Prostate gland (tissue), 2 donors: ENCODE measurements at regions not wholly inside any gene's neighbourhood (a gene's known extent, or its start where the extent isn't known, plus 50 kb on each side); places are given as distances from the start of the nearest gene placed in this dataset.
"Not testable (repeated sequence)": the region's sequence is repeated elsewhere in the genome, so short reads cannot be mapped to it uniquely, and the experiment has no call there.

Experiments
- DNase-seq: peaks from one replicate; pipeline ENCODE4 v3.0.0-alpha.2; 2019; ENCODE audit warnings: low spot score
- H3K27ac ChIP-seq, 2 donors: fragments of 200-600 bp; sonication (generic); 2 replicates each; pipeline ENCODE4 v1.5.1; 2017 to 2019
- H3K27me3 ChIP-seq: fragments of 200-600 bp; sonication (generic); replicated peaks from 2 replicates; pipeline ENCODE4 v1.5.1; 2019; ENCODE audit not compliant: insufficient read depth
- H3K36me3 ChIP-seq, 2 donors: fragments of 200-600 bp; sonication (generic); 1 replicate in 1 of 2; 2 replicates in 1 of 2; pipeline versions ENCODE4 v1.5.1 to v1.8.1; 2017 to 2019
- H3K4me1 ChIP-seq: fragments of 200-600 bp; sonication (generic); replicated peaks from 2 replicates; pipeline ENCODE4 v1.5.1; 2019
- H3K4me3 ChIP-seq, 2 donors: fragments of 200-600 bp; sonication (generic); 2 replicates each; pipeline ENCODE4 v1.5.1; 2017 to 2019
- H3K9me3 ChIP-seq: fragments of 200-600 bp; sonication (generic); 2 replicates; pipeline ENCODE4 v1.5.1; 2017
- POLR2A ChIP-seq: fragments of 450-650 bp; IDR thresholded peaks from one replicate; pipeline ENCODE4 v1.6.1; 2016; ENCODE audit warnings: antibody characterized with exemption, mild to moderate bottlenecking
- POLR2AphosphoS5 ChIP-seq: sonication (generic); formaldehyde crosslinking; IDR thresholded peaks from one replicate; pipeline ENCODE4 v1.6.1; 2017; ENCODE audit warnings: antibody characterized with exemption
- WGBS: methylation state at CpG from one replicate; pipeline ENCODE4 v1.1.5; 2018; 5-methylcytosine and 5-hydroxymethylcytosine counted together
- intact Hi-C: fragments of 100-400 bp; cut with DNase I; formaldehyde crosslinking; loops from one replicate; pipeline ENCODE4 v1.14.2; 2022
- TF ChIP-seq, protein P1 (sequence below), 4 experiments: fragments of 200-600 bp in 2 of 4; fragments of 450-650 bp in 2 of 4; sonication (generic) in 2 of 4; IDR thresholded peaks; 1 replicate in 3 of 4; 2 replicates in 1 of 4; pipeline ENCODE4 v1.5.1; 2016 to 2019; ENCODE audit warnings: antibody characterized with exemption in 4 of 4, mild to moderate bottlenecking in 2 of 4, moderate library complexity in 2 of 4

DNA sequence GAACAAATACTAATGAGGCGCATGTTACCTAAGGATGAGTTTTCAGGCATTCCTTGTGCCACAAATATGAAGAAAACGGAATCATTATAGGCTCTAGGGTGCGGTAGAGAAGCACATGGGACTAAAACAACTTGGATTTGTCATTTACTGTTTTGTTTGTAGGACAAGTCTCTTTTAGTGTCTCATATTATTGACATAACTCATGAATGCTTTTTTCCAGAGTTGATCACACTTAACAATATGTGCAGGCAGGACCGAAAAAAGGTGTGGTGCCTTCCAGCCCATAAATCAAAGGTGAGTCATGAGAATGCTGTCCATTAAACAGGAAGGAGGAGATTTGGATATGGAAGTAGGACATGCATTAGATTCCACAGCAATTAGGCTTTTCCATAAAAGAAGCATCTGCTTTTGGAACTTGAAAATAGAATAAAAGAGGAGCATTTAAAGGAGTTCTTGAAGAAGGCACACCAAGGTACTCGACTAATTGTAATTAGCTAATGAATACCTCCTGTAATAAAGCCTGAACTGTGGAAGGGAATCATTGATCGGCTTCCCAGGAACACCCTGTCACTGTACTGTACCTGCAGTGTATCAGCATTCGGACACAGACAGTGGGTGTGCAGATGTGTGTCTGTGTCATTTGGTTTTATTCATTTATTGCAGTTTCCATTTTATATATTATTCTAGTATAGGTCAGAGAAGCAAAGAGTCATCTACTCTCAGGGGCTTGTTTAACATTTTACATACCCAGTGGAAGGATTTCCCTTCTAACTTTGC lies 119.7 kb upstream of the KLF14 start:
- H3K27ac ChIP-seq = no peak overlapping the region
- DNase-seq = no peak
- no peak overlapping the region for H3K4me3 ChIP-seq
- H3K4me1 ChIP-seq = no peaks in the 10 kb centered on the region
- H3K9me3 ChIP-seq = no peaks in the 10 kb centered on the region
- TF ChIP-seq POLR2AphosphoS5 (no peak), POLR2A (no peak)
- TF ChIP-seq, protein P1, sequence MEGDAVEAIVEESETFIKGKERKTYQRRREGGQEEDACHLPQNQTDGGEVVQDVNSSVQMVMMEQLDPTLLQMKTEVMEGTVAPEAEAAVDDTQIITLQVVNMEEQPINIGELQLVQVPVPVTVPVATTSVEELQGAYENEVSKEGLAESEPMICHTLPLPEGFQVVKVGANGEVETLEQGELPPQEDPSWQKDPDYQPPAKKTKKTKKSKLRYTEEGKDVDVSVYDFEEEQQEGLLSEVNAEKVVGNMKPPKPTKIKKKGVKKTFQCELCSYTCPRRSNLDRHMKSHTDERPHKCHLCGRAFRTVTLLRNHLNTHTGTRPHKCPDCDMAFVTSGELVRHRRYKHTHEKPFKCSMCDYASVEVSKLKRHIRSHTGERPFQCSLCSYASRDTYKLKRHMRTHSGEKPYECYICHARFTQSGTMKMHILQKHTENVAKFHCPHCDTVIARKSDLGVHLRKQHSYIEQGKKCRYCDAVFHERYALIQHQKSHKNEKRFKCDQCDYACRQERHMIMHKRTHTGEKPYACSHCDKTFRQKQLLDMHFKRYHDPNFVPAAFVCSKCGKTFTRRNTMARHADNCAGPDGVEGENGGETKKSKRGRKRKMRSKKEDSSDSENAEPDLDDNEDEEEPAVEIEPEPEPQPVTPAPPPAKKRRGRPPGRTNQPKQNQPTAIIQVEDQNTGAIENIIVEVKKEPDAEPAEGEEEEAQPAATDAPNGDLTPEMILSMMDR (IDR thresholded peaks at IDR 0.05) = no peak
- intact Hi-C loops = no loop called here
- H3K27me3 ChIP-seq = no peaks in the 10 kb centered on the region
- 77% methylated on average over 7 of the region's 7 CpGs for WGBS
- H3K36me3 ChIP-seq = peaks cover 5 to 8% of the 10 kb centered on the region in 2 donors

DNA sequence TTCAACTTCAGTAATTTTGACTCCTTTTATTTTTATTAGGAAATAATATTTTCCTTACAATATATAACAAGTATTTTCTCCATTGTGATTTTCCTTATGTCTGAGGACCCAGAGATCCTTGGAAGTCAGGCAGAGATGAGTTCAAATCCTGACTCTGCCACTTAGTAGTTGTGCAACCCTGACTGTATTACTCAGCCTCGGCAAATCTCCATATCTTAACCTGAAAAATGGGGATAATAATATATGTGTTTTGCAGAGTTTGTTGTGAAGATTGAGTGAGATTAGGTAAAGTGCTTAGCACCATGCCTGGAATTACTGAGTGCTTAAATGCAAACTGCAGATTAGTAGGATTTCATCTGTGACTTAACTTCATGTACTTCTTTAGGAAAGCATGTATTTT lies 120.5 kb upstream of the KLF14 start:
- H3K4me1 ChIP-seq = no peaks in the 10 kb centered on the region
- intact Hi-C loops = no loop called here
- H3K27ac ChIP-seq = no peak overlapping the region
- H3K9me3 ChIP-seq = no peaks in the 10 kb centered on the region
- DNase-seq = no peak
- no peak overlapping the region for H3K4me3 ChIP-seq
- peaks cover 5 to 8% of the 10 kb centered on the region in 2 donors for H3K36me3 ChIP-seq
- no peaks in the 10 kb centered on the region for H3K27me3 ChIP-seq
- no peak for TF ChIP-seq POLR2AphosphoS5
- TF ChIP-seq, protein P1 (IDR thresholded peaks at IDR 0.05) = no peak
- no peak for TF ChIP-seq POLR2A
- WGBS = 78% methylated on average over 1 of the region's 1 CpG

DNA sequence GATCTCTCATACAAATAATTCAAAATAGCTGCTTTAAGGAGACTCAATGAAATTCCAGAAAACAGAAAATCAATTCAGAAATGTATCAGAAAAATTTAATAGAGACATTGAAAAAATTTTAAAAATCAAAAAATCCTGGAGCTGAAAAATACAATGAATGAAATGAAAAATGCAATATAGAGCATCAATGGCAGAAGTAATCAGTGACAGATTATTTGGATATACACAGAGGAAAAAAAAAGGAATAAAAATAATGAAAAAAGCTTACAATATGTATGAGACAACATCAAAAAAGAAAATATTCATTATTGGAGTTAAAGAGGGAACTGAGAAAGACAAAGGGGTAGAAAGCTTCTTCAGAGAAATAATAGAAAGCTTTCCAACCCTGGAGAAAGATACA lies 122.9 kb upstream of the KLF14 start:
- TF ChIP-seq POLR2AphosphoS5 (no peak), POLR2A (no peak)
- TF ChIP-seq, protein P1 (IDR thresholded peaks at IDR 0.05) = no peak
- peaks cover 5 to 8% of the 10 kb centered on the region in 2 donors for H3K36me3 ChIP-seq
- no peaks in the 10 kb centered on the region for H3K9me3 ChIP-seq
- no peak overlapping the region for H3K27ac ChIP-seq
- no peak for DNase-seq
- no peak overlapping the region for H3K4me3 ChIP-seq
- no peaks in the 10 kb centered on the region for H3K4me1 ChIP-seq
- intact Hi-C loops = no loop called here
- no peaks in the 10 kb centered on the region for H3K27me3 ChIP-seq

DNA sequence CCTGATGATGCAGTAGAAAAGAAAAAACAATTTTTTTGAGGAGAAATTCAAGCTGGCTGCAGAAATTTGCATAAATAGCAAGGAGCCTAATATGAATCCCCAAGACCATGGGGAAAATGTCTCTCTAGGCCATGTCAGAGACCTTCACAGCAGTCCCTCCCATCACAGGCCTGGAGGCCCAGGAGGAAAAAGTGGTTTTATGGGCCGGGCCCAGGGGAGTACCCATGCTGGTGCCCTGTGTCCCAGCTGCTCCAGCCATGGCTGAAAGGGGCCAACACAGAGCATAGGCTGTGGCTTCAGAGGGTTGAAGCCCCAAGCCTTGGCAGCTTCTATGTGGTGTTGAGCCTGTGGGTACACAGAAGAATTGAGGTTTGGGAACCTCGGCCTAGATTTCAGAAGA lies 126.8 kb upstream of the KLF14 start:
- H3K4me3 ChIP-seq, DNase-seq, intact Hi-C loops, H3K4me1 ChIP-seq, H3K27me3 ChIP-seq, H3K9me3 ChIP-seq, H3K27ac ChIP-seq: not testable (repeated sequence)
- WGBS = 83% methylated on average over 2 of the region's 2 CpGs
- H3K36me3 ChIP-seq = peaks cover 0 to 11% of the 10 kb centered on the region in 2 donors

DNA sequence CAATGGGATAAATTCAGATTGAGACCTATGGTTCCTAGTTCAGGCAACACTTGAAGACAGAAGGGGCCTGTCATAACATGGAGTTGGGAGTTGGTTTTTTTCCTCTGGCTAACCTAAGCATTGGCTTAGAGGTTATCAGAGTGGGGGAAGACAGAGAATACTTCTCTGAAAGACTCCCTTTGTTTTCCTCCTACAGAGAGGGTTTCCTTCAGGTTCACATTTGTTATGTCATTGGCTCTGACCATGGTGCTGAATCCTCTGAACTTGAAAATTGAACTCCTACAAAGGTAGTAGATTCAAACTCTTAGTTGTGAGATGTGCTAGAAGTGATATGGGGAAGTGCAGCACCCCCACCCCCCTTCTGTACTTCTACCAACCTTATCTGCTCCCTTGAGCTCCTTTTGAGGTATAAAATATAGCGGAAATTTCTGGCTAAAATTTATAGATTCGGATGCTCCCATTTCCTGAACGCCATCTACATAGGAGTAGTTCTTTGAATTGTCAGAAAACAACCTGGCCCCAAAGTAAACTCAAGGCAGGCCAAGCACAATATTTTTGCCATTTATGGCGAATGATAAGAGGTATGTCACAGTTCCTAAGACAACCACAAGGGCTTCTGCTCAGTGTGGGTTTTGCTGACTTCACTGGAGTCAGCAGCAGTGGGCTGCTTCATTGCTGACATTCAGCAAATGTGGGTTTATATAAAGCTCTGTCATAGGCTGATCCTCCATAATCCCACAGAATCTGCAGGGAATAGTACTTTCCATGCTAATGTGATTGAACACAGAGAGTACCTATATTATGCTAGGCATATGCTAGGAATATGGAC lies 131.6 kb upstream of the KLF14 start:
- no peaks in the 10 kb centered on the region for H3K4me1 ChIP-seq
- H3K9me3 ChIP-seq = no peaks in the 10 kb centered on the region
- no peak overlapping the region for H3K27ac ChIP-seq
- H3K4me3 ChIP-seq = no peak overlapping the region
- peaks cover 0 to 6% of the 10 kb centered on the region in 2 donors for H3K36me3 ChIP-seq
- H3K27me3 ChIP-seq = no peaks in the 10 kb centered on the region
- intact Hi-C loops = no loop called here
- TF ChIP-seq POLR2A (no peak), POLR2AphosphoS5 (no peak)
- TF ChIP-seq, protein P1 (IDR thresholded peaks at IDR 0.05) = no peak
- DNase-seq = no peak
- WGBS = 75% methylated on average over 4 of the region's 4 CpGs
